Spleen (tissue), 11 donors: ENCODE measurements at regions not wholly inside any gene's neighbourhood (a gene's known extent, or its start where the extent isn't known, plus 50 kb on each side); places are given as distances from the start of the nearest gene placed in this dataset.

Source experiments
- DNase-seq: peaks from one replicate; pipeline ENCODE4 v3.0.0-alpha.2; 2020
- H3K27ac ChIP-seq, 8 donors: fragments of 200-600 bp; sonication (generic) in 7 of 8; 1 replicate in 4 of 8; 2 replicates in 4 of 8; pipeline versions ENCODE4 v1.5.0 to v1.8.0; 2016 to 2021; ENCODE audit warnings: inconsistent platforms in 4 of 8, mild to moderate bottlenecking in 4 of 8, moderate library complexity in 1 of 8
- H3K27me3 ChIP-seq, 7 donors: fragments of 200-600 bp; sonication (generic) in 6 of 7; replicated peaks in 1 of 7; 1 replicate in 4 of 7; 2 replicates in 3 of 7; pipeline versions ENCODE4 v1.5.0 to v1.8.0; 2016 to 2021; ENCODE audit warnings: inconsistent platforms in 3 of 7, mild to moderate bottlenecking in 1 of 7
- H3K36me3 ChIP-seq, 6 donors: fragments of 200-600 bp; sonication (generic) in 5 of 6; 1 replicate in 4 of 6; 2 replicates in 2 of 6; pipeline versions ENCODE4 v1.5.0 to v1.8.0; 2016 to 2021; ENCODE audit warnings: inconsistent platforms in 2 of 6
- H3K4me1 ChIP-seq, 6 donors: fragments of 200-600 bp; sonication (generic) in 5 of 6; 1 replicate in 3 of 6; 2 replicates in 3 of 6; pipeline versions ENCODE4 v1.5.0 to v1.8.0; 2016 to 2021; ENCODE audit warnings: inconsistent platforms in 3 of 6
- H3K4me3 ChIP-seq, 8 donors: fragments of 200-600 bp; sonication (generic) in 7 of 8; 1 replicate in 4 of 8; 2 replicates in 4 of 8; pipeline versions ENCODE4 v1.5.0 to v1.8.0; 2016 to 2021; ENCODE audit warnings: inconsistent platforms in 4 of 8, mild to moderate bottlenecking in 4 of 8, moderate library complexity in 2 of 8
- H3K9me3 ChIP-seq, 8 donors: fragments of 200-600 bp; sonication (generic) in 7 of 8; 1 replicate in 4 of 8; 2 replicates in 4 of 8; pipeline versions ENCODE4 v1.5.0 to v1.8.0; 2016 to 2021; ENCODE audit warnings: inconsistent platforms in 4 of 8
- CTCF ChIP-seq, 11 experiments: fragments of 200-600 bp in 7 of 11; fragments of 450-650 bp in 4 of 11; sonication (generic) in 4 of 11; IDR thresholded peaks in 8 of 11; conservative IDR thresholded peaks in 3 of 11; 1 replicate in 7 of 11; 2 replicates in 4 of 11; pipeline versions ENCODE4 v1.4.0 to v1.8.0; 2016 to 2021; ENCODE audit warnings: antibody characterized with exemption in 11 of 11, inconsistent platforms in 4 of 11, mild to moderate bottlenecking in 1 of 11
- POLR2A ChIP-seq, 3 donors: fragments of 450-650 bp; IDR thresholded peaks; one replicate each; pipeline ENCODE4 v1.5.1; 2017; ENCODE audit warnings: antibody characterized with exemption in 3 of 3, mild to moderate bottlenecking in 1 of 3
- POLR2AphosphoS5 ChIP-seq, 3 donors: sonication (generic); formaldehyde crosslinking; IDR thresholded peaks; one replicate each; pipeline ENCODE4 v1.5.1; 2017; ENCODE audit warnings: antibody characterized with exemption in 3 of 3
- WGBS, 5 donors: extraction: QIAGEN DNeasy Blood & Tissue Kit in 3 of 5; methylation state at CpG; one replicate each; pipeline versions ENCODE4 v1.1.5 to v1.1.7; 2013 to 2018; 5-methylcytosine and 5-hydroxymethylcytosine counted together
- intact Hi-C: fragments of 100-400 bp; cut with DNase I; formaldehyde crosslinking; loops from one replicate; pipeline ENCODE4 v1.15.0; 2023; ENCODE audit warnings: low total_unique reads
- donor health status: healthy with polysubstance abuse.
- donor health status: DM: no; HTN: no; CAD: no; lungs with moderate emphysema.
- donor health status: DM: no; HTN: no; CAD: no.
- donor health status: Bipolar disorder and iron deficiency.
- donor health status: healthy.
- donor health status: DM: no; HTN: no; CAD: no.
- donor health status: DM: yes; HTN: yes; CAD: no.

DNA sequence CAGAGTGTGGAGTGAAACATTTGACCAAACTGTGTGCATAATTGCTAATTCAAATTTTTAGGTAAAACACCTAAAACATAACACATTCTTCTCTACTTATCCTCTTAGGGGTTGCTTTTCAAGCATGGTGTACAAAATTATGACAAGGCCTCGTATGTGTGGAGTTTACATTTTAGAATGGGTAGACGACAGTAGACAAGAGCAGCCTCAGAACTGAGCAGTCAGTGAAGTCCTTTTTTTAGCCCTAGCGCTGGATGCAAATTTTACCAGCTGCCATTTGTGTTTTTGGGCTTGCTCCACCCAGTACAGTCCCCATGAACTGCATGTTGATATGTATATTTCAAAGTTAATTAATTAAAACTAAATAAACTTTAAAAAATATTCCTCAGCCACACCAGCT is 64.7 kb upstream of the TOP3B start:
- Histone ChIP-seq H3K9me3 (peaks cover 0 to 3% (median 0%) of the 10 kb centered on the region in 8 donors), H3K4me1 (peaks cover 0 to 1% (median 0%) of the 10 kb centered on the region in 6 donors), H3K27me3 (peaks cover 0 to 5% (median 0%) of the 10 kb centered on the region in 7 donors), H3K36me3 (no peaks in the 10 kb centered on the region), H3K27ac (peak overlapping the region in 1 of 8 donors; percentile 6), H3K4me3 (no peak overlapping the region)
- intact Hi-C loops: no loop called here
- TF ChIP-seq POLR2AphosphoS5 (IDR thresholded peaks at IDR 0.05) (no peak), CTCF (IDR thresholded peaks at IDR 0.05 in 8 of 11, conservative IDR thresholded peaks at IDR 0.05 in 3 of 11) (no peak), POLR2A (IDR thresholded peaks at IDR 0.05) (no peak)
- WGBS, 5 donors: 63 to 81% (median 74%) methylated on average over 3 of the region's 3 CpGs
- no peak for DNase-seq

DNA sequence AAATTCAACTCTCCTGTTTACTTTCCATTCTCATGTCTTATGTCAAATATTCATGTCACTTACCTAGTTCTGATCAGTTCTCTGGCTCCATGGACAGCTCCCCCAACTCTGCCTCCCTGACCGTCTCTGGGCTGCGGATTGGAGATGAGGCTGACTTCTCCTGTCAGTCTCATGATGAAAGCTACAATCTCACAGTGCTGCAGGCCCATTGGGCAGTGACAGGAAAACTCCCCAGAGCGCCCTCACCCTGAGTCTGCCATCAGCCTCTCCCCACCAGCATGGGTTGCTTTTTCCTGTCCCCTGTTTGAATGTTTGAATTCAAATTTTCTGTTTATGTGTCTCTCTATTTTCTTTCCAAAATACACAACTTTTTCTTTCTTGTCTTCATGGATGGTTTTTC is 63.8 kb upstream of the TOP3B start:
- H3K4me3 ChIP-seq: peak overlapping the region in 1 of 8 donors; percentile 21
- DNase-seq: no peak
- peaks cover 0 to 9% (median 0%) of the 10 kb centered on the region in 6 donors for H3K4me1 ChIP-seq
- WGBS, 5 donors: 46 to 60% (median 51%) methylated on average over 3 of the region's 3 CpGs
- TF ChIP-seq POLR2AphosphoS5 (IDR thresholded peaks at IDR 0.05) (no peak), CTCF (IDR thresholded peaks at IDR 0.05 in 8 of 11, conservative IDR thresholded peaks at IDR 0.05 in 3 of 11) (no peak), POLR2A (IDR thresholded peaks at IDR 0.05) (no peak)
- peaks cover 0 to 5% (median 0%) of the 10 kb centered on the region in 7 donors for H3K27me3 ChIP-seq
- H3K36me3 ChIP-seq: no peaks in the 10 kb centered on the region
- H3K27ac ChIP-seq: no peak overlapping the region
- peaks cover 0 to 3% (median 0%) of the 10 kb centered on the region in 8 donors for H3K9me3 ChIP-seq
- intact Hi-C loops: no loop called here

- no peak for DNase-seq
Observed at GRCh38 chr22:22045571-22046335, 63.2 kb upstream of the TOP3B start.

More at GRCh38 chr22:22045571-22046335, 63.2 kb upstream of the TOP3B start:
- intact Hi-C loops: no loop called here
- H3K36me3 ChIP-seq: no peaks in the 10 kb centered on the region
- no peak for TF ChIP-seq POLR2AphosphoS5 (IDR thresholded peaks at IDR 0.05)
- no peak for TF ChIP-seq CTCF (IDR thresholded peaks at IDR 0.05 in 8 of 11, conservative IDR thresholded peaks at IDR 0.05 in 3 of 11)
- no peak for TF ChIP-seq POLR2A (IDR thresholded peaks at IDR 0.05)
- H3K27ac ChIP-seq: peak overlapping the region in 1 of 8 donors; percentile 29
- peak overlapping the region in 1 of 8 donors; percentile 21 for H3K4me3 ChIP-seq
- no peaks in the 10 kb centered on the region for H3K9me3 ChIP-seq
- 64 to 72% (median 71%) methylated on average over 6 of the region's 6 CpGs for WGBS, 5 donors
- H3K4me1 ChIP-seq: peaks cover 0 to 9% (median 0%) of the 10 kb centered on the region in 6 donors
- H3K27me3 ChIP-seq: peaks cover 0 to 5% (median 0%) of the 10 kb centered on the region in 7 donors
